CD4-positive, alpha-beta T cell treated with Interleukin-21 for 1 hour (primary cell): ENCODE measurements at regions not wholly inside any gene's neighbourhood (a gene's known extent, or its start where the extent isn't known, plus 50 kb on each side); places are given as distances from the start of the nearest gene placed in this dataset.
"Not testable (repeated sequence)": the region's sequence is repeated elsewhere in the genome, so short reads cannot be mapped to it uniquely, and the experiment has no call there.

Experiments used
- DNase-seq: peaks from one replicate; pipeline ENCODE4 v3.0.0-alpha.2; 2020

- DNase-seq, result no peak
These were observed 103.8 kb upstream of the LANCL2 start for GRCh38 chr7:55261386-55261770.

GRCh38 chr7:55265328-55265727, 99.8 kb upstream of the LANCL2 start:
- not testable (repeated sequence) for DNase-seq

GRCh38 chr7:55265836-55266642, 99.1 kb upstream of the LANCL2 start:
- DNase-seq, result no peak

GRCh38 chr7:55271069-55271626, 94.0 kb upstream of the LANCL2 start:
- DNase-seq, result no peak

GRCh38 chr7:55271661-55272060, 93.5 kb upstream of the LANCL2 start:
- no peak for DNase-seq

- no peak for DNase-seq
These were observed 92.8 kb upstream of the LANCL2 start for GRCh38 chr7:55272328-55272727.

- no peak for DNase-seq
These were observed 91.8 kb upstream of the LANCL2 start for GRCh38 chr7:55273186-55273980.

GRCh38 chr7:55274156-55274555, 91.0 kb upstream of the LANCL2 start:
- no peak for DNase-seq

- DNase-seq, result no peak
These were observed 89.6 kb upstream of the LANCL2 start for GRCh38 chr7:55275291-55276200.

- no peak for DNase-seq
These were observed 88.4 kb upstream of the LANCL2 start for GRCh38 chr7:55276572-55277295.

- DNase-seq, result no peak
These were observed 87.2 kb upstream of the LANCL2 start for GRCh38 chr7:55277916-55278315.

- no peak for DNase-seq
These were observed 86.8 kb upstream of the LANCL2 start for GRCh38 chr7:55278321-55278720.

- no peak for DNase-seq
These were observed 85.9 kb upstream of the LANCL2 start for GRCh38 chr7:55279080-55279845.

GRCh38 chr7:55280031-55280454, 85.1 kb upstream of the LANCL2 start:
- DNase-seq, result peak; percentile 77

- no peak for DNase-seq
These were observed 79.5 kb upstream of the LANCL2 start for GRCh38 chr7:55285665-55286064.

- DNase-seq, result no peak
These were observed 78.5 kb upstream of the LANCL2 start for GRCh38 chr7:55286666-55287065.

- no peak for DNase-seq
These were observed 76.9 kb upstream of the LANCL2 start for GRCh38 chr7:55288070-55288824.

- no peak for DNase-seq
These were observed 69.1 kb upstream of the LANCL2 start for GRCh38 chr7:55296070-55296469.

- DNase-seq, result no peak
These were observed 65.7 kb upstream of the LANCL2 start for GRCh38 chr7:55299273-55299967.

- no peak for DNase-seq
These were observed 61.9 kb upstream of the LANCL2 start for GRCh38 chr7:55303220-55303619.
